GM18909 (cell line): ENCODE measurements at regions not wholly inside any gene's neighbourhood (a gene's known extent, or its start where the extent isn't known, plus 50 kb on each side); places are given as distances from the start of the nearest gene placed in this dataset.

Experiments
- ATAC-seq: cut with Tn5 transposase; IDR thresholded peaks from one replicate; pipeline ENCODE4 v1.9.1; 2021; ENCODE audit warnings: mild to moderate bottlenecking; ENCODE audit not compliant: unreplicated experiment, poor library complexity

DNA sequence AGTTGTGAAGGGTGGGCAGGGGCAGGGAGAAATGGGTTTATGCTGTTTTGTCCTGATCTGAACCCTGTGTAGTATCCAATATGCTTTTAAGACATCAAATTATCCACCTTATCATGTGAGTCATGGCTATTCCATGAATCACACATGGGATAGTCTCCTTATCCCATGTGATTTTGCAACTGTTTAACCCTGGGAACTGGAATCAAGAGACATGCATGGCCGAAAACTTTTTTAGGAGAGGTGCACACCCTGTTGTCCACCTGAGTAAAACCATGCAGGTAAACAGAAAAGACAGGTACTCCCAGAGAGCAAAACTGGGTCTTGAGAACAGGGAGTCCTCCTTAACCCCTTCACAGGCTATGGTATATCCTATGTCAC lies 490.6 kb upstream of the HS6ST1 start:
- no peak for ATAC-seq

- no peak for ATAC-seq
Measured at GRCh38 chr2:128809880-128810279, 491.2 kb upstream of the HS6ST1 start.

- no peak for ATAC-seq
Measured at GRCh38 chr2:128812183-128812940, 493.7 kb upstream of the HS6ST1 start.

DNA sequence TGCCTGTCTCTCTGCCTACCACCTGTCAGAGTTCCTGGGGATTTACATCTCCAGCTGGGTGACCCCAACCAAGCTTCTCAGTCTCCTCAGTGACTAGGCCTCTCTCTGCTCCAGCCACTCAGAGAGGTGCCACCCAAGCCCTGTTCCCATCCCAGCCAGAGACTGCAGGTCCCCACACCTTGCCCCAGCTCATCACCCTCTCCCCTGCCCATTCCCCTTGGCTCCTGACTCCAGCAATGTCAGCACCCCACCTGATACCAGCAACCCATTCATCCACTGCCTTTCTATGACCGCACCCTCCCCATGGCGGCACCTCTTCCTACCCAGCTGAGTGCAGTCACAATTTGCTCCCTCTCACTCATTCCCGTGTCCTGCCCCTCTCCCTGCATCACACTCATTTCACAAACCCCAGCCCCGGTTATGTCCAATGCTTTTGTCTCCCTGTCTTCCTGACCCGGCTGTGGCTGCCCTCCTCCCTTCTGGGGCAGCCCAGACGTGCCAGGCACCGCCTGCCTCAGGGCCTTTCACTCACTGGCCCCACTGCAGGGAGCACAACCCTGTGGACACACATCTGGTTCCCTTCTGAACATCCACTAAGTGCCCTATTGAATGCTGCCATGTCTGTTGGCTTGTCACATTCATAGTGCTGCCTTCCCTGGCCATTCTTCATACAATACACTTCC lies 494.8 kb upstream of the HS6ST1 start:
- no peak for ATAC-seq

GRCh38 chr2:128815248-128815647 lies 496.6 kb upstream of the HS6ST1 start:
- ATAC-seq: no peak

DNA sequence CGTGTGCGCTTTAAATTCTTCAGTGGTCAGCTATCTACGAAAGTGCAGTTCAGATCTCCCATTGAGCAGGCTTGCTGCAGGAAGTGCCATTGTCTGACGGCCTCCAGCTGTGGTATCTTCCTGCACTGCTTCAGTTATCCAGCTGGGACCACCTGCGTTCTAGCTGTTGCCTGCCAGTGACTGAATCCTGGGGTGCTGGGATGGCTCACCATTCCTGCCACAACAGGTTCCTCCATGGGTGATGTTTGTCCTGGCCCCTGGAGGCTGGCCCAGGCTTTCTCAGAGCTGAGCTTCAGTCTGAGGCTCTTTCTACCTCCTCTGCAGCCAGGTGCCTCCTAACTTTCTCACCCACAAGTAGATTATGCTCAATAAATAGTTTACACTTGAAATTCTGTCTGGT lies 498.5 kb upstream of the HS6ST1 start:
- ATAC-seq: no peak

- ATAC-seq: no peak
Measured at GRCh38 chr2:128817813-128818212, 499.1 kb upstream of the HS6ST1 start.

DNA sequence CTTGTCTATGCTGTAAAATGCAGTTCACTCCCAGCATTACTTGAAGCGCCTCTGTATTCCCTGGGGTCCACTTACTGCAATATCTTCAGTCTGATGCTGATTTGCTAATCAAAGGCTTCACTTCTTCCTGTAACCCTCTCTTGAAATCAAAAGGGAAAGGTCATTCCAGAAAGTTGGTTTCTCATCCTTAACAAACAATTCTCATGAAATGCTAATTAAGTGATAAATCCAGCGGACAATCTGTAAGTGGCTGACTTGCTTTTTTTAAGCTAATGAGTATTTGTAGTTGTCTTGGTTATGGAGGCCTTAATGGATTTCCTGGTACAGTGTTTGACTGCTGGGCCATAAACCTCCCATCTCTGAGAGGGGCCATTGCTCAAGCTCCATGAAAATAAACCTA lies 499.6 kb upstream of the HS6ST1 start:
- no peak for ATAC-seq

DNA sequence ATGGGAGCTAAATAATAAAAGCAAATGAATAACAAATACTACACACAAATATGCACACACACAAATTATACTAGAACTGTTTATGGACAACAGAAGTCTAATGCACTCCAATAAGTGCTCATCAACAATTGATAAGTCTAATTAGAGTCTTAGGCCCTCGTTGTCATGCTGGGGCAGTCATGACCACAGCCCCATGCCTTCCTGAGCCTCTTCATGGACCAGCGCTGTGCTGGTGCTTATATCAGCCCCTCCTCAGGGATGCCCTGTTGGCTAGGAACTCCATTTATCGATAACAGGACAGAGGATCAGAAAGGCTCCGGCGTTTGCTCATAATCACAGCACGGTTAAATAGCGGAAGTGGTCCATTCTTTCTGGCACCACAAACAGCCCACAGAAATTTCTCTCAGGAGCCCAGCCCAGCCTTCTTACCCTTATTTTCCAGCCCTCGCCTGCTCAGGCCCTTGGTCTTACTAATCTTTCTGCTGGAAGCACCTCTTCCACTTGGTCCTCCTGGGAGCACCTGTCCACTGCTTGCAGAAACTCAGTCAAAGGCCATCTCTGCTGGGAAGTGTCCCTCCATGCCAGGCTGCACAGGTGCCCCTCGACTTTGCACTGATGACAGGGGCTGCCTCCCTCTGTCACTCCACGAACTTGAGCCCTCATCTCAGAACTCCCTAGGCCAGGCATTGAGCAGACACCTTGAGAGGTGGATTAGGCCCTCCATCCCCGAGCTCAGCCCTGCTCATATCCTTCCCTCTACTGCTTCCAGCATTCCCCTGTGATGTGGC lies 500.2 kb upstream of the HS6ST1 start:
- no peak for ATAC-seq

DNA sequence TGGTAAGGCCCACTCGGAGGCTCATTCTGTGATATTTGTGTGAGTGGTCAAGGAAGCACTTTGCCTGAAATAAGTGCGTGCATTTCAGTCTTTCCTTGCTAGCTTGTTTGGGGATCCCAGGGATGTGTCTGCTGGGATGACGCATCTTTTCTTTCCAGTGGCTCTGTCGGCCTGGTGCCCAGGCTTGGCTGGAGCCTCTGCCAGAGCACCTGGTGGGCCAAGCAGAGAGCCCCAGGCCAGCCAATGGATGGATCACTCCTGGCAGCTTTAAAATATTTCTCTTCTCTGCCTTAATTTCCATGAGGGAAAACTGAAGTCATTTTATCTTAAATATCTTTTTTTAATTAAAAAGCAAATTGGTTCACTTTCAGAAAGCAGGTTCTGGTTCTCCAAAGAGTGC lies 501.8 kb upstream of the HS6ST1 start:
- ATAC-seq: no peak

DNA sequence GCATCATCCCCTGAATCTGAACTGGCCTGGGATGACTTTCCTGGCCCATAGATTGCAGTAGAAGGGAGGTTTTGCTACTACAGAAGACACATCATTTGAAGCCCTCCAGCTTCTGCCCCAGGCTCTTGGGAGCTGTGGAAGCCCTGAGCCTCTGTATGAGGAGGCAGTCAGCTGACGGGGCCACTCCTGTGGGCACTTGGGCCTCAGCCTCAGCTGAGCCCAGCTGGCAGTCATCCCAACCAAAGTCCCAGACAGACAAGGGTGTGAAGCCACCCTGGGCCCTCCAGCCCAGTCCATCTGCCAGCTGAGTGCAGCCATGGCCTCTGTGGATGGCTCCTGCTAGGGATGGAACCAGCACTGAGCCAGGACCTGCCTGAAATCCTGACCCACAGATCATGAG lies 502.3 kb upstream of the HS6ST1 start:
- ATAC-seq: no peak

DNA sequence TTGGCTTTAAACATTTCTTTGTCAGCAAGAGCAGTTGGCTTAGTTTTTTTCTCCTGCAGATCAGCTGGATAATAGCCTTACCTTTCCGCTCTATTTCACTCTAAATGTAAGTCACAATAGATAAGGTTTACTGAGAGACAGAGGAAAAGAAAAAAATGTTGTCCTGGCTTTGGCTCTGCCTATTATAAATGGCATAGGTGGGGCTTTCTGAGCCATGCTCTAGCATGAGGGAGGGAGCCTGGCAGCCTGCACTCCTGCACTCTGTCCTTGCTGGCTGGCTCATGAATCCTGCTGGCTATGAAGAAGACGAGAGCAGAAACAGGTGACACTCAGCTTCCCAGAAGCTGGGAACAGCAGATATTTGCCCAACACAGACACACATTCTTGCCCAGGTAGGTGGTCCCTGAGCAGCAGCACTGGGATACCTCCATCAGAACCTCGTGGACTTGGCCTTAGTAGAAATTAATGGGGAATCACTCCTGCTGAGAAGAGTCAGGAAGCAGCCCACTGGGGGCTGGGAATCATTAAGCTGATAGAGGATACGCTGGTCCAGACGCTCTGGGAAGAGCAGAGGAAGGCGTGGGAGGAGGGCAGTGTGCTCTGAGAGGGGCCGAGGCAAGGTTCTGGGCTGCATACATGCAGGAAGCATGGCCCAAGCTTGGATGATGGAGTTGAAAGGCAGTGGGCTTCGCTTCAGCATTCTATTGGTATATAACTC lies 514.4 kb upstream of the HS6ST1 start:
- no peak for ATAC-seq

DNA sequence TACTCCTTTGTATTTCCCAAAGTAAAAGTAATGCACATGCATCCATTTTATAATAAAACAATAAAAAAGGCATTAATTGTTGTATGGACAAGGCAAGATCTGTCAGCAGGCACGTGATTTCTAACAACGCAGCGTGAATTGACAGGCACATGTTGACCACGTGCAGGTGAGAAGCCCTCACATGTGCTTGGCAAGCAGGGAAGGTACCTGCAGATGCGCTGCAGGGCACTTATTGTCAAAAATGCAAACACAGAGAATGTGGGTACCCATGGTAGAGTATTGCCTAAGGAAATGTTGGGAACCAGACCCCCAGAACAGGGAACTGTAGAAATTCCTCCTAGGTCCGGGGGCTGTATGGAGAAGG lies 515.0 kb upstream of the HS6ST1 start:
- ATAC-seq: no peak

- no peak for ATAC-seq
Measured at GRCh38 chr2:128834207-128834879, 515.7 kb upstream of the HS6ST1 start.

DNA sequence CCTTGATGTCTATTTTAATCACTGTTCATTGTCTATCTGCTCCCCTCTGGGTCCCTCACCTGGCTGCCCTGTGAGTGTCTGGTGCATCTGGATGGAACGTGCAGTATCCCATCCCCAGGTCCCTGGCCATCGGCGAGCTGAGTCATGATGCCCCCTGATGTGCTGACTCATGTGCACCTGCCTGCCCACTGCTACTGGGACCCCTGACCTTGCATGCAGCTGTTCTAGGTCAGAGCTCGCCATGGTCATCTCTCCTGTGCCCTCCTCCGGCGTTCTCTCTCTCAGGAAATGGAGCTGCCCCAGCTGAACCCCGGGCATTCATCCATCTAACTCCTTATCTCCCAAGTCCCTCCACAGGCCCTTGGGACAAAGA lies 516.2 kb upstream of the HS6ST1 start:
- ATAC-seq: no peak

GRCh38 chr2:128835342-128835855 lies 516.7 kb upstream of the HS6ST1 start:
- ATAC-seq: no peak

DNA sequence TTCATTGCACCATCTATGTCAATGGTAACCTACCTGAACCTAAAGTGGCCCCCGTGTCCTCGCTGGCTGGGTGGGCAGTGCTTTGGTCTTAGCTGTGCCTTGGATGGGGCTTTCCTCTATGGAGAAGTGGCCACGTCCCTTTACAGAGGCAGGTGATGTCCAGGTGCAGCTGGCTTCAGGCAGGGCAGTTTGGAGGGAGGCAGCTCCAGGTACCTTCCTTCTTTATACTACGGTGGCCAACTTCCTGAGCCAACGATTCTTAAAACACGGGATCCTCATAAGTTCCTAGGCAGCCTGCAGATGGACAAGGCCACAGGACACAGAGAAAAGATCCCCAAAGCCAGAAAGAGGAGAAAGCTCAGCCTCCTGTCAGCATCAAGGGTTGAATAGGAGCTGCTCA lies 517.3 kb upstream of the HS6ST1 start:
- no peak for ATAC-seq

GRCh38 chr2:128836559-128837100 lies 518.0 kb upstream of the HS6ST1 start:
- no peak for ATAC-seq

GRCh38 chr2:128838244-128838643 lies 519.6 kb upstream of the HS6ST1 start:
- no peak for ATAC-seq

GRCh38 chr2:128841803-128842202 lies 523.1 kb upstream of the HS6ST1 start:
- no peak for ATAC-seq
